Effector memory CD4-positive, alpha-beta T cell (primary cell): ENCODE measurements at regions not wholly inside any gene's neighbourhood (a gene's known extent, or its start where the extent isn't known, plus 50 kb on each side); places are given as distances from the start of the nearest gene placed in this dataset.
A peak's percentile ranks its signal among the peaks of the same experiment; 100 is the strongest.

Experiments used
- DNase-seq, 3 donors: peaks; one replicate each; pipeline ENCODE4 v3.0.0-alpha.2; 2020
- H3K27ac ChIP-seq: 2 replicates; pipeline ENCODE4 v1.7.0; 2013; ENCODE audit warnings: mild to moderate bottlenecking, low read length, moderate library complexity; ENCODE audit not compliant: insufficient read depth, poor library complexity, severe bottlenecking
- H3K27me3 ChIP-seq: replicated peaks from 2 replicates; pipeline ENCODE4 v1.7.0; 2013; ENCODE audit warnings: mild to moderate bottlenecking, low read length; ENCODE audit not compliant: insufficient read depth, control insufficient read depth, poor library complexity, severe bottlenecking
- H3K36me3 ChIP-seq: 2 replicates; pipeline ENCODE4 v1.7.0; 2013; ENCODE audit warnings: mild to moderate bottlenecking, low read length, moderate library complexity; ENCODE audit not compliant: control insufficient read depth, insufficient read depth
- H3K4me1 ChIP-seq: 2 replicates; pipeline ENCODE4 v1.7.0; 2013; ENCODE audit warnings: low read length, mild to moderate bottlenecking; ENCODE audit not compliant: control insufficient read depth, insufficient read depth, poor library complexity, severe bottlenecking
- H3K4me3 ChIP-seq: 2 replicates; pipeline ENCODE4 v1.7.0; 2013; ENCODE audit warnings: low read length, low read depth, mild to moderate bottlenecking; ENCODE audit not compliant: insufficient read depth, poor library complexity, severe bottlenecking
- H3K9me3 ChIP-seq: 2 replicates; pipeline ENCODE4 v1.7.0; 2013; ENCODE audit warnings: mild to moderate bottlenecking, low read length, moderate library complexity; ENCODE audit not compliant: control insufficient read depth

GRCh38 chr7:18344536-18344935, 151.0 kb upstream of the HDAC9 start:
- no peak for DNase-seq
- no peaks in the 10 kb centered on the region for H3K9me3 ChIP-seq
- H3K27me3 ChIP-seq: no peaks in the 10 kb centered on the region
- H3K27ac ChIP-seq: no peak overlapping the region
- no peaks in the 10 kb centered on the region for H3K36me3 ChIP-seq
- H3K4me1 ChIP-seq: no peaks in the 10 kb centered on the region
- no peak overlapping the region for H3K4me3 ChIP-seq

GRCh38 chr7:18345641-18346234, 149.8 kb upstream of the HDAC9 start:
- no peak overlapping the region for H3K4me3 ChIP-seq
- H3K36me3 ChIP-seq: no peaks in the 10 kb centered on the region
- no peaks in the 10 kb centered on the region for H3K27me3 ChIP-seq
- H3K9me3 ChIP-seq: no peaks in the 10 kb centered on the region
- no peaks in the 10 kb centered on the region for H3K4me1 ChIP-seq
- DNase-seq: no peak
- H3K27ac ChIP-seq: no peak overlapping the region

- H3K27me3 ChIP-seq: no peaks in the 10 kb centered on the region
- no peaks in the 10 kb centered on the region for H3K36me3 ChIP-seq
- DNase-seq: no peak
- H3K4me1 ChIP-seq: no peaks in the 10 kb centered on the region
- H3K9me3 ChIP-seq: no peaks in the 10 kb centered on the region
- no peak overlapping the region for H3K27ac ChIP-seq
- no peak overlapping the region for H3K4me3 ChIP-seq
Measured at GRCh38 chr7:18347170-18347569, 148.4 kb upstream of the HDAC9 start.

GRCh38 chr7:18350678-18351077, 144.9 kb upstream of the HDAC9 start:
- Histone ChIP-seq H3K9me3 (no peaks in the 10 kb centered on the region), H3K27ac (no peak overlapping the region), H3K36me3 (no peaks in the 10 kb centered on the region), H3K4me3 (no peak overlapping the region), H3K27me3 (no peaks in the 10 kb centered on the region), H3K4me1 (no peaks in the 10 kb centered on the region)
- DNase-seq: no peak

- no peak overlapping the region for H3K4me3 ChIP-seq
- peak in 1 of 3 donors; percentile 6 for DNase-seq
- no peaks in the 10 kb centered on the region for H3K36me3 ChIP-seq
- no peaks in the 10 kb centered on the region for H3K4me1 ChIP-seq
- H3K27ac ChIP-seq: no peak overlapping the region
- H3K9me3 ChIP-seq: no peaks in the 10 kb centered on the region
- no peaks in the 10 kb centered on the region for H3K27me3 ChIP-seq
Measured at GRCh38 chr7:18352339-18353255, 143.0 kb upstream of the HDAC9 start.

- H3K4me1 ChIP-seq: no peaks in the 10 kb centered on the region
- no peak for DNase-seq
Measured at GRCh38 chr7:18353339-18353738, 142.2 kb upstream of the HDAC9 start.

GRCh38 chr7:18354108-18355085, 141.2 kb upstream of the HDAC9 start:
- no peaks in the 10 kb centered on the region for H3K4me1 ChIP-seq

More at GRCh38 chr7:18353339-18353738, 142.2 kb upstream of the HDAC9 start:
- H3K4me3 ChIP-seq: no peak overlapping the region
- no peak overlapping the region for H3K27ac ChIP-seq
- no peaks in the 10 kb centered on the region for H3K36me3 ChIP-seq
- H3K9me3 ChIP-seq: no peaks in the 10 kb centered on the region
- H3K27me3 ChIP-seq: no peaks in the 10 kb centered on the region

GRCh38 chr7:18356191-18356645, 139.3 kb upstream of the HDAC9 start:
- H3K4me1 ChIP-seq: no peaks in the 10 kb centered on the region
- no peak overlapping the region for H3K4me3 ChIP-seq
- no peaks in the 10 kb centered on the region for H3K9me3 ChIP-seq
- no peak for DNase-seq
- H3K27ac ChIP-seq: no peak overlapping the region
- no peaks in the 10 kb centered on the region for H3K36me3 ChIP-seq
- no peaks in the 10 kb centered on the region for H3K27me3 ChIP-seq

More at GRCh38 chr7:18354108-18355085, 141.2 kb upstream of the HDAC9 start:
- Histone ChIP-seq H3K36me3 (no peaks in the 10 kb centered on the region), H3K4me3 (no peak overlapping the region), H3K27me3 (no peaks in the 10 kb centered on the region), H3K9me3 (no peaks in the 10 kb centered on the region), H3K27ac (no peak overlapping the region)
- DNase-seq: no peak

GRCh38 chr7:18357691-18358090, 137.9 kb upstream of the HDAC9 start:
- Histone ChIP-seq H3K4me3 (no peak overlapping the region), H3K36me3 (no peaks in the 10 kb centered on the region), H3K9me3 (no peaks in the 10 kb centered on the region), H3K27ac (no peak overlapping the region), H3K4me1 (no peaks in the 10 kb centered on the region), H3K27me3 (no peaks in the 10 kb centered on the region)
- no peak for DNase-seq
